GM12878 (cell line): ENCODE measurements at regions not wholly inside any gene's neighbourhood (a gene's known extent, or its start where the extent isn't known, plus 50 kb on each side); places are given as distances from the start of the nearest gene placed in this dataset.

Source experiments
- ATAC-seq: fragments of 200-7000 bp; cut with Tn5 transposase; 3 replicates; pipeline ENCODE4 v1.9.1; 2020; ENCODE audit warnings: mild to moderate bottlenecking, moderate library complexity
- BruUV-seq: library from RNA; stranded (reverse); fragments of 400-500 nt; replicated peaks from 2 replicates; lab custom pipeline; 2021; lab: Mats Ljungman, UMichigan
- CTCF ChIA-PET: fragments of 300-600 bp; sonication (Branson Sonifier 250); formaldehyde crosslinking; extraction: SDS; loops from one replicate; lab custom pipeline; 2021; ENCODE audit warnings: inconsistent platforms; lab: Yijun Ruan, JAX
- POLR2A ChIA-PET: fragments of 350-600 bp; formaldehyde crosslinking; extraction: SDS; loops from one replicate; lab custom pipeline; 2021; ENCODE audit warnings: inconsistent platforms; lab: Charles Lee
- RAD21 ChIA-PET: fragments of 300-600 bp; sonication (Branson Sonifier 250); formaldehyde crosslinking; loops from one replicate; lab custom pipeline; 2023; ENCODE audit warnings: antibody characterized with exemption; ENCODE audit not compliant: unreplicated experiment; lab: Charles Lee
- SMC1A ChIA-PET: fragments of 300-600 bp; sonication (Branson Sonifier 250); formaldehyde crosslinking; loops from one replicate; lab custom pipeline; 2023; ENCODE audit not compliant: unreplicated experiment, uncharacterized antibody; lab: Charles Lee
- DNase-seq: peaks from one replicate; pipeline ENCODE4 v3.0.0-alpha.2; 2011; ENCODE audit warnings: low read depth, low spot score
- FAIRE-seq: peaks from 3 replicates; lab custom pipeline; 2011; peaks lifted over from hg19 to GRCh38; lab: Jason Lieb, UNC
- H2AFZ ChIP-seq: 2 replicates; pipeline ENCODE4 v1.6.0; 2011; ENCODE audit warnings: low read depth, low read length, control low read depth; ENCODE audit not compliant: control insufficient read depth
- H3K27ac ChIP-seq: 2 replicates; pipeline ENCODE4 v1.5.1; 2011; ENCODE audit warnings: control low read depth; ENCODE audit not compliant: control insufficient read depth, insufficient read depth
- H3K27me3 ChIP-seq, 2 experiments: replicated peaks in 1 of 2; 2 replicates each; pipeline versions ENCODE4 v1.6.0 to v1.6.1; 2011; ENCODE audit warnings: low read length in 1 of 2; ENCODE audit not compliant: control insufficient read depth in 2 of 2, insufficient read depth in 2 of 2
- H3K36me3 ChIP-seq, 2 experiments: 2 replicates each; pipeline ENCODE4 v1.5.1; 2011; ENCODE audit warnings: low read length in 1 of 2; ENCODE audit not compliant: control insufficient read depth in 2 of 2, insufficient read depth in 2 of 2
- H3K4me1 ChIP-seq: 2 replicates; pipeline ENCODE4 v1.6.1; 2011; ENCODE audit warnings: mild to moderate bottlenecking, low read length, moderate library complexity, mixed read lengths; ENCODE audit not compliant: control insufficient read depth, insufficient read depth
- H3K4me2 ChIP-seq: 2 replicates; pipeline ENCODE4 v1.6.0; 2011; ENCODE audit warnings: control low read depth; ENCODE audit not compliant: control insufficient read depth, insufficient read depth
- H3K4me3 ChIP-seq: fragments of 200-600 bp; sonication (generic); 2 replicates; pipeline ENCODE4 v1.5.1; 2016
- H3K79me2 ChIP-seq: 2 replicates; pipeline ENCODE4 v1.6.0; 2011; ENCODE audit warnings: low read length; ENCODE audit not compliant: control insufficient read depth, insufficient read depth
- H3K9ac ChIP-seq: 2 replicates; pipeline ENCODE4 v1.8.0; 2011; ENCODE audit warnings: low read length, control low read depth, mixed read lengths; ENCODE audit not compliant: control insufficient read depth, insufficient read depth
- H3K9me3 ChIP-seq: replicated peaks from 3 replicates; pipeline ENCODE4 v1.5.1; 2011; ENCODE audit warnings: mild to moderate bottlenecking, low read length; ENCODE audit not compliant: control insufficient read depth, insufficient read depth
- H4K20me1 ChIP-seq: 2 replicates; pipeline ENCODE4 v1.6.0; 2011; ENCODE audit not compliant: control insufficient read depth, insufficient read depth
- ESRRA ChIP-seq: IDR thresholded peaks from 2 replicates; pipeline ENCODE4 v1.6.1; 2012; ENCODE audit warnings: mild to moderate bottlenecking, low read length, improper control_type of control experiment
- HDGF ChIP-seq: fragments of 450-650 bp; IDR thresholded peaks from 2 replicates; pipeline ENCODE4 v1.6.1; 2016; ENCODE audit warnings: antibody characterized with exemption
- MEF2B ChIP-seq: fragments of 450-650 bp; IDR thresholded peaks from 2 replicates; pipeline ENCODE4 v1.6.1; 2018; ENCODE audit warnings: mild to moderate bottlenecking, moderate library complexity; ENCODE audit not compliant: partially characterized antibody, poor library complexity, severe bottlenecking
- MTA2 ChIP-seq: fragments of 450-650 bp; IDR thresholded peaks from 2 replicates; pipeline ENCODE4 v1.6.1; 2016; ENCODE audit warnings: low read depth, mild to moderate bottlenecking, moderate library complexity
- NRF1 ChIP-seq: conservative IDR thresholded peaks from 2 replicates; pipeline ENCODE4 v1.6.1; 2011; ENCODE audit warnings: mild to moderate bottlenecking, low read depth, low read length, improper control_type of control experiment
- SRF ChIP-seq, 2 experiments: IDR thresholded peaks; 2 replicates each; pipeline ENCODE4 v1.6.1; 2011; ENCODE audit warnings: low read depth in 2 of 2, low read length in 2 of 2, mild to moderate bottlenecking in 1 of 2, moderate library complexity in 1 of 2
- YY1 ChIP-seq: IDR thresholded peaks from 2 replicates; pipeline ENCODE4 v1.6.1; 2011; ENCODE audit warnings: low read depth, mild to moderate bottlenecking, low read length
- ZNF207 ChIP-seq: fragments of 450-650 bp; IDR thresholded peaks from 2 replicates; pipeline ENCODE4 v1.6.1; 2014; ENCODE audit warnings: antibody characterized with exemption, mild to moderate bottlenecking, borderline replicate concordance
- WGBS: methylation state at CpG from one replicate; pipeline ENCODE4 v1.1.6; 2016; ENCODE audit warnings: low lambda C conversion rate; ENCODE audit not compliant: insufficient replicate concordance, insufficient coverage; ENCODE audit errors: missing lambda C conversion rate; 5-methylcytosine and 5-hydroxymethylcytosine counted together
- in situ Hi-C: fragments of 300-500 bp; cut with MboI; formaldehyde crosslinking; loops from 9 replicates; pipeline ENCODE4 v1.14.3; 2018; ENCODE audit warnings: mixed read lengths
- intact Hi-C: fragments of 100-400 bp; cut with micrococcal nuclease; formaldehyde crosslinking; loops from one replicate; pipeline ENCODE4 v1.14.2; 2022; ENCODE audit not compliant: unreplicated experiment
- TF ChIP-seq, protein P1 (sequence below): IDR thresholded peaks from 2 replicates; pipeline ENCODE4 v1.6.1; 2011; ENCODE audit warnings: borderline replicate concordance, low read depth, mild to moderate bottlenecking, moderate library complexity, low read length; ENCODE audit not compliant: insufficient read depth, poor library complexity, severe bottlenecking
- TF ChIP-seq, protein P2 (sequence below): IDR thresholded peaks from 2 replicates; pipeline ENCODE4 v1.6.1; 2012; ENCODE audit warnings: improper control_type of control experiment, low read depth, low read length; ENCODE audit not compliant: insufficient replicate concordance

DNA sequence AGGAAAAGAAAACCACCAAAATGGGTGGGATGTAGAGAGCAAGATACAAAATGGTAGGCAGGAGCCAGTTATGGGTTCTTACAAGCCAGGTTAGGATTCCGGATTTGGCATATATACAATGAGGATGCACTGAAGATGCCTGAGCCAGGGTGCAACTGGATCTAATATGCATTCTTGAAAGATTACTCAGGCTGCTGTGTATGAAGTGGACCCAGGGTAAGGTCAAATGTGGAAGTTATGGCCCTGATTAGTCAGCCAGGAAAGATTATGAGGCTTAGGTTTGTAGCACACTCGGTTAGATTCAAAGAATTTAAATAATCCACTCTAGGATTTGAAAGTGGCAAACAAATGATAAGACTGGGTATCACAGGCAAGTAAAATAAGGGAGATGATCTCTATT lies 1750.7 kb upstream of the FLRT2 start:
- Histone ChIP-seq H3K4me1 (no peaks in the 10 kb centered on the region), H3K4me2 (no peak overlapping the region), H2AFZ (no peak overlapping the region), H3K36me3 (no peaks in the 10 kb centered on the region), H3K4me3 (no peak overlapping the region), H3K27ac (no peak overlapping the region), H3K79me2 (no peaks in the 10 kb centered on the region), H3K27me3 (no peaks in the 10 kb centered on the region), H3K9ac (no peak overlapping the region), H4K20me1 (no peaks in the 10 kb centered on the region), H3K9me3 (no peaks in the 10 kb centered on the region)
- DNase-seq (no peak), FAIRE-seq (no peak), ATAC-seq (no peak)
- SMC1A ChIA-PET, result no interaction called here
- POLR2A ChIA-PET, result no interaction called here
- intact Hi-C loops (no loop called here), in situ Hi-C loops (no loop called here)
- no TSS peak for BruUV-seq
- 0% methylated on average over 2 of the region's 2 CpGs for WGBS
- RAD21 ChIA-PET, result no interaction called here
- TF ChIP-seq MTA2, result no peak
- no peak for TF ChIP-seq NRF1
- TF ChIP-seq HDGF, result no peak
- TF ChIP-seq SRF (IDR thresholded peaks at IDR 0.05; ENCODE audit: low read depth in 2 of 2, low read length in 2 of 2), result no peak
- no peak for TF ChIP-seq ESRRA
- no peak for TF ChIP-seq MEF2B
- CTCF ChIA-PET, result no interaction called here

DNA sequence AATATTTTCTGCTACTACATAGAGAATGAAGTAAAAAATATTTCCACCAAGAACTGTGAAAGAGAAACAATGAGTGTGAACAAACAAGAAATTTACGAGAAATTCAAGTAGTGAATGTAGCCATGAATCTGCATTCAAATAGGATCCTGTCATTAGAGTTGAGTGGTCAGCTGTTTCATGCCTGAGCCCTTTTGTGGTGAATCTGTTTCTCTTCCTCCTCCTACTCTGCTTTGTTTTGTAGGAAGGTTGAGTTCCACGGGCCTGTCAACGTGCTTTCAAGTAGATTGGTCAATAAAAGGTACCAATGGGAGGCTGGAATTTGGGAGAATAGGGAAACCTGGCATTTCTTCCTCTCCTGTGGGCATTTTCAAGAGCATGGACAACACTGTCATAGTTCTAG lies 1749.6 kb upstream of the FLRT2 start:
- Histone ChIP-seq H2AFZ (no peak overlapping the region), H3K27ac (no peak overlapping the region), H3K79me2 (no peaks in the 10 kb centered on the region), H3K4me1 (no peaks in the 10 kb centered on the region), H3K4me2 (no peak overlapping the region), H3K27me3 (no peaks in the 10 kb centered on the region), H3K36me3 (no peaks in the 10 kb centered on the region), H3K4me3 (no peak overlapping the region), H4K20me1 (no peaks in the 10 kb centered on the region), H3K9ac (no peak overlapping the region), H3K9me3 (no peaks in the 10 kb centered on the region)
- intact Hi-C loops (no loop called here), in situ Hi-C loops (no loop called here)
- 0% methylated on average over 3 of the region's 3 CpGs for WGBS
- ChIA-PET POLR2A (no interaction called here), RAD21 (no interaction called here), SMC1A (no interaction called here), CTCF (no interaction called here)
- ATAC-seq (no peak), DNase-seq (no peak), FAIRE-seq (no peak)
- no TSS peak for BruUV-seq
- no peak for TF ChIP-seq YY1
- TF ChIP-seq, protein P1, sequence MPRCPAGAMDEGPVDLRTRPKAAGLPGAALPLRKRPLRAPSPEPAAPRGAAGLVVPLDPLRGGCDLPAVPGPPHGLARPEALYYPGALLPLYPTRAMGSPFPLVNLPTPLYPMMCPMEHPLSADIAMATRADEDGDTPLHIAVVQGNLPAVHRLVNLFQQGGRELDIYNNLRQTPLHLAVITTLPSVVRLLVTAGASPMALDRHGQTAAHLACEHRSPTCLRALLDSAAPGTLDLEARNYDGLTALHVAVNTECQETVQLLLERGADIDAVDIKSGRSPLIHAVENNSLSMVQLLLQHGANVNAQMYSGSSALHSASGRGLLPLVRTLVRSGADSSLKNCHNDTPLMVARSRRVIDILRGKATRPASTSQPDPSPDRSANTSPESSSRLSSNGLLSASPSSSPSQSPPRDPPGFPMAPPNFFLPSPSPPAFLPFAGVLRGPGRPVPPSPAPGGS, result no peak
- TF ChIP-seq, protein P2, sequence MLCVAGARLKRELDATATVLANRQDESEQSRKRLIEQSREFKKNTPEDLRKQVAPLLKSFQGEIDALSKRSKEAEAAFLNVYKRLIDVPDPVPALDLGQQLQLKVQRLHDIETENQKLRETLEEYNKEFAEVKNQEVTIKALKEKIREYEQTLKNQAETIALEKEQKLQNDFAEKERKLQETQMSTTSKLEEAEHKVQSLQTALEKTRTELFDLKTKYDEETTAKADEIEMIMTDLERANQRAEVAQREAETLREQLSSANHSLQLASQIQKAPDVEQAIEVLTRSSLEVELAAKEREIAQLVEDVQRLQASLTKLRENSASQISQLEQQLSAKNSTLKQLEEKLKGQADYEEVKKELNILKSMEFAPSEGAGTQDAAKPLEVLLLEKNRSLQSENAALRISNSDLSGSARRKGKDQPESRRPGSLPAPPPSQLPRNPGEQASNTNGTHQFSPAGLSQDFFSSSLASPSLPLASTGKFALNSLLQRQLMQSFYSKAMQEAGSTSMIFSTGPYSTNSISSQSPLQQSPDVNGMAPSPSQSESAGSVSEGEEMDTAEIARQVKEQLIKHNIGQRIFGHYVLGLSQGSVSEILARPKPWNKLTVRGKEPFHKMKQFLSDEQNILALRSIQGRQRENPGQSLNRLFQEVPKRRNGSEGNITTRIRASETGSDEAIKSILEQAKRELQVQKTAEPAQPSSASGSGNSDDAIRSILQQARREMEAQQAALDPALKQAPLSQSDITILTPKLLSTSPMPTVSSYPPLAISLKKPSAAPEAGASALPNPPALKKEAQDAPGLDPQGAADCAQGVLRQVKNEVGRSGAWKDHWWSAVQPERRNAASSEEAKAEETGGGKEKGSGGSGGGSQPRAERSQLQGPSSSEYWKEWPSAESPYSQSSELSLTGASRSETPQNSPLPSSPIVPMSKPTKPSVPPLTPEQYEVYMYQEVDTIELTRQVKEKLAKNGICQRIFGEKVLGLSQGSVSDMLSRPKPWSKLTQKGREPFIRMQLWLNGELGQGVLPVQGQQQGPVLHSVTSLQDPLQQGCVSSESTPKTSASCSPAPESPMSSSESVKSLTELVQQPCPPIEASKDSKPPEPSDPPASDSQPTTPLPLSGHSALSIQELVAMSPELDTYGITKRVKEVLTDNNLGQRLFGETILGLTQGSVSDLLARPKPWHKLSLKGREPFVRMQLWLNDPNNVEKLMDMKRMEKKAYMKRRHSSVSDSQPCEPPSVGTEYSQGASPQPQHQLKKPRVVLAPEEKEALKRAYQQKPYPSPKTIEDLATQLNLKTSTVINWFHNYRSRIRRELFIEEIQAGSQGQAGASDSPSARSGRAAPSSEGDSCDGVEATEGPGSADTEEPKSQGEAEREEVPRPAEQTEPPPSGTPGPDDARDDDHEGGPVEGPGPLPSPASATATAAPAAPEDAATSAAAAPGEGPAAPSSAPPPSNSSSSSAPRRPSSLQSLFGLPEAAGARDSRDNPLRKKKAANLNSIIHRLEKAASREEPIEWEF, result no peak
- TF ChIP-seq ZNF207, result no peak
